ENCODE measurements at regions not wholly inside any gene's neighbourhood (a gene's known extent, or its start where the extent isn't known, plus 50 kb on each side); places are given as distances from the start of the nearest gene placed in this dataset.

GRCh38 chr13:59603646-59604045 lies 560.1 kb downstream of the DIAPH3 start:
- Histone ChIP-seq H3K27ac (no peak overlapping the region), H3K4me3 (no peak overlapping the region)
- TF ChIP-seq CTCF (IDR thresholded peaks at IDR 0.05) = no peak
- no peak for DNase-seq (ENCODE audit: low spot score)

- DNase-seq (ENCODE audit: low spot score) = no peak
- TF ChIP-seq CTCF (IDR thresholded peaks at IDR 0.05) = no peak
- H3K4me3 ChIP-seq = no peak overlapping the region
- no peak overlapping the region for H3K27ac ChIP-seq
These were observed 556.6 kb downstream of the DIAPH3 start for GRCh38 chr13:59607172-59607571.

- Histone ChIP-seq H3K27ac (no peak overlapping the region), H3K4me3 (no peak overlapping the region)
- TF ChIP-seq CTCF (IDR thresholded peaks at IDR 0.05) = no peak
- DNase-seq (ENCODE audit: low spot score) = no peak
These were observed 555.9 kb downstream of the DIAPH3 start for GRCh38 chr13:59607780-59608233.

GRCh38 chr13:59609421-59609820 lies 554.3 kb downstream of the DIAPH3 start:
- H3K27ac ChIP-seq = no peak overlapping the region
- TF ChIP-seq CTCF (IDR thresholded peaks at IDR 0.05) = no peak
- no peak for DNase-seq (ENCODE audit: low spot score)
- H3K4me3 ChIP-seq = no peak overlapping the region
